ENCODE measurements at regions not wholly inside any gene's neighbourhood (a gene's known extent, or its start where the extent isn't known, plus 50 kb on each side); places are given as distances from the start of the nearest gene placed in this dataset.

- WGBS, 2 experiments (ENCODE audit: extremely low coverage in 1 of 2, insufficient coverage in 1 of 2, insufficient read length in 1 of 2, insufficient replicate concordance in 2 of 2, low coverage in 1 of 2, low lambda C conversion rate in 2 of 2, missing lambda C conversion rate in 1 of 2): 84% methylated on average over 5 of the region's 9 CpGs; no CpG with 5 or more reads in 1 of the 2 experiments
- FAIRE-seq: no peak
- TF ChIP-seq TAF7 (optimal IDR thresholded peaks at IDR 0.05; ENCODE audit: borderline replicate concordance, low read depth, low read length) (no peak), KDM1A (IDR thresholded peaks at IDR 0.05; ENCODE audit: borderline replicate concordance, low read length) (no peak), BRCA1 (IDR thresholded peaks at IDR 0.05; ENCODE audit: low read depth, low read length) (no peak), CHD1 (IDR thresholded peaks at IDR 0.05; ENCODE audit: low read depth, low read length) (no peak), RAD21 (IDR thresholded peaks at IDR 0.05 in 1 of 2, conservative IDR thresholded peaks at IDR 0.05 in 1 of 2; ENCODE audit: low read depth in 2 of 2, low read length in 2 of 2) (no peak), ATF2 (IDR thresholded peaks at IDR 0.05; ENCODE audit: low read length) (no peak), CHD2 (IDR thresholded peaks at IDR 0.05; ENCODE audit: low read length) (no peak), USF2 (IDR thresholded peaks at IDR 0.05; ENCODE audit: low read length) (no peak), KDM5A (IDR thresholded peaks at IDR 0.05; ENCODE audit: low read length) (no peak), TBP (IDR thresholded peaks at IDR 0.05; ENCODE audit: low read depth, low read length) (no peak), POU5F1 (IDR thresholded peaks at IDR 0.05; ENCODE audit: low read depth, low read length) (no peak), POLR2AphosphoS5 (IDR thresholded peaks at IDR 0.05; ENCODE audit: low read depth, low read length) (no peak), CREB1 (IDR thresholded peaks at IDR 0.05) (no peak)
Observed at GRCh38 chr7:57198801-57199200, 66.6 kb upstream of the ZNF479 start.

More at GRCh38 chr7:57198801-57199200, 66.6 kb upstream of the ZNF479 start:
- H3K9me3 ChIP-seq (ENCODE audit: insufficient read depth in 2 of 2, low read depth in 1 of 2, low read length in 1 of 2): peaks cover 31 to 41% of the 10 kb centered on the region in 2 experiments
- H4K91ac ChIP-seq (replicated peaks; ENCODE audit: insufficient read length, low read length): no peak overlapping the region
- H3K56ac ChIP-seq (replicated peaks; ENCODE audit: insufficient read length, low read depth, low read length): no peak overlapping the region
- ChIA-PET POLR2A (ENCODE audit: partially characterized antibody) (no interaction called here), CTCF (ENCODE audit: partially characterized antibody) (interaction anchor here (0.6 kb wide), 1 partner anchor 605 kb away, joined by 3 read pairs; no protein-coding TSS in a partner anchor)
- no peak overlapping the region for H2AFZ ChIP-seq (ENCODE audit: low read length)
- H3K79me1 ChIP-seq (ENCODE audit: low read depth, low read length): no peaks in the 10 kb centered on the region
- no peak overlapping the region for H3K4me2 ChIP-seq (ENCODE audit: insufficient read depth in 1 of 2, low read depth in 2 of 2, low read length in 2 of 2)
- no peak overlapping the region for H2AK5ac ChIP-seq (ENCODE audit: low read depth, low read length)
- H2BK12ac ChIP-seq (ENCODE audit: low read depth, low read length): no peak overlapping the region
- no peak overlapping the region for H3K18ac ChIP-seq (ENCODE audit: extremely low read depth, low read length)
- no peak overlapping the region for H4K5ac ChIP-seq (ENCODE audit: insufficient read length, low read depth, low read length)
- no peak overlapping the region for H3K23ac ChIP-seq (ENCODE audit: insufficient read length)
- DNase-seq (ENCODE audit: low read depth in 1 of 2, low spot score in 2 of 2): no peak
- no peak overlapping the region for H2BK5ac ChIP-seq (ENCODE audit: low read depth, low read length)
- no peak overlapping the region for H3K9ac ChIP-seq (replicated peaks in 1 of 4; ENCODE audit: extremely low read depth in 1 of 4, low read depth in 3 of 4, low read length in 3 of 4)
- H4K20me1 ChIP-seq (replicated peaks in 1 of 2; ENCODE audit: control insufficient read depth in 1 of 2, insufficient read depth in 2 of 2, low read length in 2 of 2): no peaks in the 10 kb centered on the region
- no peak overlapping the region for H2BK120ac ChIP-seq (replicated peaks; ENCODE audit: low read depth, low read length)
- no peak overlapping the region for H3K4me3 ChIP-seq (ENCODE audit: extremely low read depth in 1 of 4, insufficient read depth in 2 of 4, low read depth in 3 of 4, low read length in 4 of 4)
- no peaks in the 10 kb centered on the region for H3K79me2 ChIP-seq (ENCODE audit: control insufficient read depth in 1 of 2, insufficient read depth in 2 of 2, low read length in 2 of 2)
- no peaks in the 10 kb centered on the region for H3K23me2 ChIP-seq (ENCODE audit: low read depth, low read length)
- no peak overlapping the region for H2BK15ac ChIP-seq (ENCODE audit: low read length)
- H3K14ac ChIP-seq (ENCODE audit: insufficient read length): no peak overlapping the region
- H3K27ac ChIP-seq (ENCODE audit: low read depth, low read length): no peak overlapping the region
- no peak overlapping the region for H2BK20ac ChIP-seq (ENCODE audit: low read length)
- no peak overlapping the region for H4K8ac ChIP-seq (ENCODE audit: extremely low read depth, insufficient read depth, low read length)
- no peak overlapping the region for H3K4ac ChIP-seq (replicated peaks; ENCODE audit: insufficient read length, low read depth, low read length)
- H3K27me3 ChIP-seq (replicated peaks in 1 of 4; ENCODE audit: control insufficient read depth in 3 of 4, extremely low read depth in 1 of 4, insufficient read depth in 3 of 4, low read length in 3 of 4): no peaks in the 10 kb centered on the region
- no peaks in the 10 kb centered on the region for H3K4me1 ChIP-seq (replicated peaks in 1 of 4; ENCODE audit: control insufficient read depth in 3 of 4, insufficient read depth in 4 of 4, low read length in 3 of 4)
- no peaks in the 10 kb centered on the region for H3K36me3 ChIP-seq (ENCODE audit: control insufficient read depth in 2 of 4, insufficient read depth in 4 of 4, low read length in 3 of 4)

All from H1 (cell line).